ENCODE measurements at regions not wholly inside any gene's neighbourhood (a gene's known extent, or its start where the extent isn't known, plus 50 kb on each side); places are given as distances from the start of the nearest gene placed in this dataset.

GRCh38 chr10:4234661-4235060 lies 449.7 kb upstream of the KLF6 start:
- no peak for TF ChIP-seq CTCF (IDR thresholded peaks at IDR 0.05; ENCODE audit: insufficient read depth, low read depth, low read length)
- no peak for TF ChIP-seq EZH2 (IDR thresholded peaks at IDR 0.05; ENCODE audit: insufficient read depth, low read length)
